ENCODE measurements at regions not wholly inside any gene's neighbourhood (a gene's known extent, or its start where the extent isn't known, plus 50 kb on each side); places are given as distances from the start of the nearest gene placed in this dataset.

DNA sequence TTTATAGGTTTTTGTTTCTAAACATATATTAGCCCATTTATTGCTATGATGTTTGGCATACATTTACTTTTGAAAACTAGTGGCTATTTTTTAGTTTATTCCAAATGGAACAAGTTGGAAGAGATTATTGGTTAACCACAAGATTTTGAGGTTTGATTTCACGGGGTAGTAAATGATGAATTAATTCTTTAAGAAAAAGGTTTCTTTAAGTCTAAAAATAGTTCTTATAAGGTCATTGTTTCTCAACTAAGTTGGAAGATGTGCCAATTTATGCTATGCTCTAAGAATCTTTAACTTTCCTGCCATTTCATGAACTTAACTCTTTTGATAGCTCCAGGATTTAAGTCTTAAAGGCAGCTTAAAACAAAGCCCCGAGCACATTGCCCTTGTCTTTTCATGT is 183.8 kb downstream of the LMO4 start:
- TF ChIP-seq, protein P1, sequence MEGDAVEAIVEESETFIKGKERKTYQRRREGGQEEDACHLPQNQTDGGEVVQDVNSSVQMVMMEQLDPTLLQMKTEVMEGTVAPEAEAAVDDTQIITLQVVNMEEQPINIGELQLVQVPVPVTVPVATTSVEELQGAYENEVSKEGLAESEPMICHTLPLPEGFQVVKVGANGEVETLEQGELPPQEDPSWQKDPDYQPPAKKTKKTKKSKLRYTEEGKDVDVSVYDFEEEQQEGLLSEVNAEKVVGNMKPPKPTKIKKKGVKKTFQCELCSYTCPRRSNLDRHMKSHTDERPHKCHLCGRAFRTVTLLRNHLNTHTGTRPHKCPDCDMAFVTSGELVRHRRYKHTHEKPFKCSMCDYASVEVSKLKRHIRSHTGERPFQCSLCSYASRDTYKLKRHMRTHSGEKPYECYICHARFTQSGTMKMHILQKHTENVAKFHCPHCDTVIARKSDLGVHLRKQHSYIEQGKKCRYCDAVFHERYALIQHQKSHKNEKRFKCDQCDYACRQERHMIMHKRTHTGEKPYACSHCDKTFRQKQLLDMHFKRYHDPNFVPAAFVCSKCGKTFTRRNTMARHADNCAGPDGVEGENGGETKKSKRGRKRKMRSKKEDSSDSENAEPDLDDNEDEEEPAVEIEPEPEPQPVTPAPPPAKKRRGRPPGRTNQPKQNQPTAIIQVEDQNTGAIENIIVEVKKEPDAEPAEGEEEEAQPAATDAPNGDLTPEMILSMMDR (IDR thresholded peaks at IDR 0.05), result no peak

DNA sequence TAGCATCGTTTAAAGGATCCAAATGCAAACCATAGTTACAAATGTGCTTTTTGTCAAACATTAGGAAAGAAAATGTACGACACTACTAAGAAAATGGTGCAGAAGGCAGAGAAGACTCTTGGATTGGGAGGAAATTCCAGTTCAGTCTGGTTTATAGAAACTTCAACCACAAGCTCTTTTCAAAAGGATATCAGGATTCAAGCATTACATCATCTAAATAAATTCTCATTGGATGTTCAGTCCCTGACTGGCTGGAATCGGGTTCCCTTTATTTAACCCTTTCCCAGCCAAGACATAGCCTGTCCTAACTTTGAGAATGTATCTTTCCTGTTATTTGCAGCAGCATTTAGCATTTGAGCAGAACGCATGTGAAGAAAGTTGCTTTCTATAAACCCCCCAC is 184.6 kb downstream of the LMO4 start:
- TF ChIP-seq, protein P1 (IDR thresholded peaks at IDR 0.05), result no peak

DNA sequence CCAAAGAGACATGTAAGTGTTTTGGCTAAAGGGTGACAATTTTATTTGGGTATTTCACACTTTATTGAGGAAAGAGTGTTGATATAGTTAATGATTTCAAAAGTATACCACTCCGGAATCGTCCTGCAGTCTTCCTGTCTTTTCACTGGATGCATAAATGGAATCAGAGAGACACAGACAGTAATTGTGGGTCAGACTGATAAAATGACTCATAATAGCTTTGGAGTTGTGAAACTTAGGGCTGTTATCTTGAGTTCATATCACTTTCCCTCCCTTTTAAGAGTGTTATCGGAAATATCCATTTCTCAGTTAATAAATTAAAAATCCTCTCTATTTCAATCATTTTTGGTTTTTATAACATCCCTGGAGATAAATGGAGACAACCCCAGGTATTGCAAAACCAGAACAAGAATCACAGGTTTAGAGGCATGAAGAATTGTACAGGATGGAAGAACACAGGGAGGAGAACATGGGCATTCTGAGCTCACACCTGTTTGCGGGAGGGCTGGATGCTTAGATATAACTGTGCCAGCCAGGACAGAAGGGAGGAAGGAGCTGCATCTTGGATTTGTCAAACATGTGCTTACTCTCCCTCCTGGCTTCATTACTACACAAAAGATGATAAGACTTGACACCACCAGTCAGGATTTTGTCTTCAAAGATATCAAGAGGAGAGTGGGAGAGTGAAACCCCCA is 185.4 kb downstream of the LMO4 start:
- TF ChIP-seq, protein P1 (IDR thresholded peaks at IDR 0.05), result no peak

DNA sequence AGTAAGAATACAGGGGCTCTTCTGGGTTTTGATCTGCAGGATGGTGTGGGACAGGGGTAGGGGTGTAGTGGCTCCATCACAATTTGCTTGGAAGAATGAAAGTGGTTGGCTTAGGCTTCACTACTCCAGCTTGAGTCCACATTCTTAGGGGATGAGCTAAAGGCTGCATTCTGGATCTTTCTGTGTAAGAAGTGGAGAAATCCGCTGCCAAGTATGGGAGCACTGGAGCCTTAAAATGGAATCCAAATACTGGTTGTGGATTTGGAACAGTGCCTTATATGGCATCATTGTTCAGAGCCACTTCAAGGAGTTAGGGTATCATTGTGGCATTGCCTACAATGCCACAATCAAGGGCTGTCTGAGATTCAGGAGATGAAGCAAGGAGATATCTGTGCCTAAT is 187.1 kb downstream of the LMO4 start:
- TF ChIP-seq, protein P1 (IDR thresholded peaks at IDR 0.05), result no peak

DNA sequence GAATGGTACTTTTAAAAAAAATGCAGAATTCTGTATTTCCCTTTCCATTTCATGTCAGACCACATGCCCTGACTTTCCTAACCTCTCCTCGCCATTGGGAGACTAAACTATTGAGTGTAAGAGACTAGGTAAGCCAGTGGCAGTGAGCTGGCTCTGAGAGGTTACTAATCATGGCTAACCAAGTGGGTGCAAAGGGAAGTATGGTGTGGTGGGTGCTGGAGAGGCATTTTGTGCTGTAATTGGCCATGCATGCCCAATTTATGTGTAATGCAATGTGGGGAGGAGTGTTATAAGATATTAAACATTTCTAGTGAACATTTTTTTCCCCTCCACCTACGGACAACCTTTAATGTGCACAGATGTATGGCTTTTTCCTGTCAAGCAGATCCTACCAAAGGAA is 190.1 kb downstream of the LMO4 start:
- TF ChIP-seq, protein P1 (IDR thresholded peaks at IDR 0.05), result no peak

DNA sequence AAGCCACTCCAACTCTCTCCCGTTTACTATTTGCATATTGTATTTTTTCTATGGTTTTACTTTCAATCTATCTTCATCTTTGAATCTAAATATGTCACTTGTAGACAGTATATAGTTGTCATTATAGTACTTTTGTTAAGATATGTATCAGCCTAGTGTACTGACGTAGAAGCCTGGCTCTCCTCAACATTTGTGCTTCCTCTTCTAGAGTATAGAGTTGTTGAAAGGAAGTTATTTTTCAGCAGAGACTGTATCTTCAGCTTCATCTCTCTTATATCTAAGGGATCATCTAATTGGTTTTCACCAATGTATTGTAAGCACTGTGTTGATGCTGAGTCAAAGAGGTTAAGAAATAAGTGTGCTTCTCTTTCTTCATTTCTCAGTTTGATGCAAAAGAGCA is 192.8 kb downstream of the LMO4 start:
- TF ChIP-seq, protein P1 (IDR thresholded peaks at IDR 0.05), result no peak

DNA sequence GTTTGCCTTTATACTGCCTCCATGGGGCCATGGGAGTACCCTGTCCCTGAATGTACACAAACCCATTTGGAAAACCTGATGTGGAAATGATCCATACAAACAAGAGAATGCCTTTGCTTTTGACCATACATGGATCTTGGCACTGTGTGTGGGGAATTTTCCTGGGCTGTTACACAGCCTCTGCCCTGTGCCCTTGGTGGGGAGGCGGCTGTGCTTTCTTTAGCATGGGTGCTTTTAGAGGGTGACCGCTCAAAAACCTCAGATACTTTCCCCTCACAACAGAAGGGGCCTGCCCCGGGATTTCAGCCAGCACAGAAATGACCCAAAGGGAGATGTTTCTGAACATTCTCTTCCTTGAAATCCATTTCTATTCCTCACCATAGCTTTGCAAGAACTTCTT is 194.8 kb downstream of the LMO4 start:
- TF ChIP-seq, protein P1 (IDR thresholded peaks at IDR 0.05), result no peak
